ENCODE measurements at regions not wholly inside any gene's neighbourhood (a gene's known extent, or its start where the extent isn't known, plus 50 kb on each side); places are given as distances from the start of the nearest gene placed in this dataset.

DNA sequence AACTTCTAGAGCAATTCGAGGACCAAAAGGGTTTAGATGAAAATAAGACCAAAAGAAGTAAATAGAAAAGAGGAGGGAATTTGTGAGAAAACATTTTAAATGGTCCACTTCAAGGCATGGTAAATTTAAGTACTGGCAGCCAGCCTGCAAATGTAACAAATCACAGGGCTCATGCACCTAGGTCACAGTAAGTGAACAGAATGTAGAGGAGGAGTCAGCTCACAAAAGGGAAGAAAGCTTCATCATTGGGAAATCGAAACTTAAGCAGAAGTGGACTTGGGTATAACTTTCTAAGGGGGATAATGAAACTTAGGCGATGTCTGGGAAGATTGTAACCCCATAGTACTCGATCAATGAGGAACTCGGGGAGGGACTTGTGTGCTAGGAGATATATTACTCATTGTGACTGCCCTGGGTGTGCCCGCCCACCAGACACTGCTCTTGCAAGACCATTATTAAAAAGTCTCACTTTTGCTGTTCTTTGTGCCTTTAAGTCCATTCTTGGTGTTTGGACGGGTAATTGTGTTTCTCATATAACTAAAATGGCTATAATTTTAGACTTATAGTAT, 1053.6 kb upstream of the MIR17HG start:
- H3K36me3 Mint-ChIP-seq, result no peaks in the 10 kb centered on the region
- H3K9me3 ChIP-seq (ENCODE audit: low read depth), result no peaks in the 10 kb centered on the region
- DNase-seq (ENCODE audit: low spot score), result no peak
- H3K4me1 Mint-ChIP-seq, result no peaks in the 10 kb centered on the region
- peaks cover 5% of the 10 kb centered on the region for H3K9me3 Mint-ChIP-seq
- H4K20me1 ChIP-seq (ENCODE audit: low read depth), result no peaks in the 10 kb centered on the region
- H3K27ac ChIP-seq, result no peak overlapping the region
- no peak overlapping the region for H3K4me2 ChIP-seq
- H2AFZ ChIP-seq (replicated peaks), result no peak overlapping the region
- no peaks in the 10 kb centered on the region for H3K36me3 ChIP-seq
- no peak overlapping the region for H3K27ac Mint-ChIP-seq
- TF ChIP-seq EZH2 (IDR thresholded peaks at IDR 0.05), result no peak
- TF ChIP-seq EZH2phosphoT487 (IDR thresholded peaks at IDR 0.05), result no peak
- no peak for TF ChIP-seq CTCF (IDR thresholded peaks at IDR 0.05)
- no peak overlapping the region for H3K9ac ChIP-seq
- H3K4me3 Mint-ChIP-seq, result no peak overlapping the region
- H3K4me1 ChIP-seq, result no peaks in the 10 kb centered on the region
- H3K27me3 Mint-ChIP-seq (ENCODE audit: insufficient read depth, low read depth), result peaks cover 4% of the 10 kb centered on the region
- H3K4me3 ChIP-seq, result no peak overlapping the region
- no peaks in the 10 kb centered on the region for H3F3A ChIP-seq (ENCODE audit: low read depth)
- no peaks in the 10 kb centered on the region for H3K27me3 ChIP-seq
- H3K79me2 ChIP-seq (ENCODE audit: low read depth), result no peaks in the 10 kb centered on the region

GRCh38 chr13:90299238-90299637, 1048.2 kb upstream of the MIR17HG start:
- Histone ChIP-seq H2AFZ (replicated peaks) (no peak overlapping the region), H3K9me3 (ENCODE audit: low read depth) (no peaks in the 10 kb centered on the region), H3F3A (ENCODE audit: low read depth) (no peaks in the 10 kb centered on the region), H3K4me3 (no peak overlapping the region), H3K36me3 (no peaks in the 10 kb centered on the region), H3K79me2 (ENCODE audit: low read depth) (no peaks in the 10 kb centered on the region), H3K4me2 (no peak overlapping the region), H4K20me1 (ENCODE audit: low read depth) (no peaks in the 10 kb centered on the region), H3K27ac (no peak overlapping the region), H3K27me3 (no peaks in the 10 kb centered on the region), H3K4me1 (no peaks in the 10 kb centered on the region), H3K9ac (no peak overlapping the region)
- Mint-ChIP-seq H3K27me3 (ENCODE audit: insufficient read depth, low read depth) (peaks cover 2% of the 10 kb centered on the region), H3K4me1 (peaks cover 3% of the 10 kb centered on the region), H3K9me3 (no peaks in the 10 kb centered on the region), H3K36me3 (no peaks in the 10 kb centered on the region), H3K4me3 (no peak overlapping the region), H3K27ac (no peak overlapping the region)
- DNase-seq (ENCODE audit: low spot score), result no peak
- TF ChIP-seq CTCF (IDR thresholded peaks at IDR 0.05) (no peak), EZH2 (IDR thresholded peaks at IDR 0.05) (no peak), EZH2phosphoT487 (IDR thresholded peaks at IDR 0.05) (no peak)

DNA sequence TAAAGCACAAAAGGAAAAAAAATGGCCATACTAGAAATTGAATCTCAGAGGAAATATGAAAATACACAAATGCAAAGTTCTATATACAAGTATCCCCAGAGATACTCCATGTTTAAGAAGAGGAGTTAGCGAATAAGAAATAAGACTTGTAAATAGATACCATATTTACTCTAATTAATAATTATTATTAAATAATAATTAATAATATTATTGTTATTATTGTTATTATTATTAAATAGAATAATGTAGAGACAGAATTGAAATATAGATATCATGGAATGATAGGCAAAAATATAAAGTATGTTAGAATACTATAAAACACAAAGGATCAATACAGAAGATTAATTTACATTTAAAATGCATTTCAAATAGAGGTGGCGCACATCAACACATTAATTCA, 1047.5 kb upstream of the MIR17HG start:
- no peaks in the 10 kb centered on the region for H4K20me1 ChIP-seq (ENCODE audit: low read depth)
- no peaks in the 10 kb centered on the region for H3K9me3 ChIP-seq (ENCODE audit: low read depth)
- H3K4me3 ChIP-seq, result no peak overlapping the region
- H3K4me3 Mint-ChIP-seq, result no peak overlapping the region
- TF ChIP-seq CTCF (IDR thresholded peaks at IDR 0.05), result no peak
- no peak for TF ChIP-seq EZH2 (IDR thresholded peaks at IDR 0.05)
- no peak for TF ChIP-seq EZH2phosphoT487 (IDR thresholded peaks at IDR 0.05)
- no peaks in the 10 kb centered on the region for H3K79me2 ChIP-seq (ENCODE audit: low read depth)
- no peak overlapping the region for H3K27ac Mint-ChIP-seq
- H3K9me3 Mint-ChIP-seq, result no peaks in the 10 kb centered on the region
- no peak overlapping the region for H3K27ac ChIP-seq
- H3K27me3 ChIP-seq, result no peaks in the 10 kb centered on the region
- no peak overlapping the region for H3K9ac ChIP-seq
- no peak overlapping the region for H3K4me2 ChIP-seq
- no peak for DNase-seq (ENCODE audit: low spot score)
- no peaks in the 10 kb centered on the region for H3K4me1 ChIP-seq
- no peaks in the 10 kb centered on the region for H3K36me3 Mint-ChIP-seq
- H3K36me3 ChIP-seq, result no peaks in the 10 kb centered on the region
- H2AFZ ChIP-seq (replicated peaks), result no peak overlapping the region
- H3K4me1 Mint-ChIP-seq, result peaks cover 3% of the 10 kb centered on the region
- H3F3A ChIP-seq (ENCODE audit: low read depth), result no peaks in the 10 kb centered on the region
- H3K27me3 Mint-ChIP-seq (ENCODE audit: insufficient read depth, low read depth), result peaks cover 2% of the 10 kb centered on the region

Data from neural progenitor cell (in vitro differentiated cells).